ENCODE measurements at regions not wholly inside any gene's neighbourhood (a gene's known extent, or its start where the extent isn't known, plus 50 kb on each side); places are given as distances from the start of the nearest gene placed in this dataset.

- DNase-seq = no peak
Measured at GRCh38 chr10:44089671-44090070, 295.2 kb downstream of the CXCL12 start.

GRCh38 chr10:44087403-44087802, 297.5 kb downstream of the CXCL12 start:
- DNase-seq = no peak

- DNase-seq = no peak
Measured at GRCh38 chr10:44083719-44084400, 301.0 kb downstream of the CXCL12 start.

GRCh38 chr10:44071479-44071878, 313.4 kb downstream of the CXCL12 start:
- no peak for DNase-seq

- no peak for DNase-seq
Measured at GRCh38 chr10:44070282-44070681, 314.6 kb downstream of the CXCL12 start.

GRCh38 chr10:44069573-44069972, 315.3 kb downstream of the CXCL12 start:
- no peak for DNase-seq

GRCh38 chr10:44068716-44069482, 316.0 kb downstream of the CXCL12 start:
- no peak for DNase-seq

GRCh38 chr10:44067432-44067831, 317.5 kb downstream of the CXCL12 start:
- DNase-seq = no peak

- DNase-seq = no peak
Measured at GRCh38 chr10:44066527-44067255, 318.2 kb downstream of the CXCL12 start.

GRCh38 chr10:44065788-44066526, 318.9 kb downstream of the CXCL12 start:
- no peak for DNase-seq

- DNase-seq = no peak
Measured at GRCh38 chr10:44064987-44065787, 319.7 kb downstream of the CXCL12 start.

GRCh38 chr10:44064317-44064716, 320.6 kb downstream of the CXCL12 start:
- DNase-seq = no peak

- DNase-seq = no peak
Measured at GRCh38 chr10:44063686-44064085, 321.2 kb downstream of the CXCL12 start.

GRCh38 chr10:44060719-44061118, 324.2 kb downstream of the CXCL12 start:
- no peak for DNase-seq

- no peak for DNase-seq
Measured at GRCh38 chr10:44060221-44060620, 324.7 kb downstream of the CXCL12 start.

GRCh38 chr10:44058259-44058658, 326.6 kb downstream of the CXCL12 start:
- no peak for DNase-seq

- DNase-seq = no peak
Measured at GRCh38 chr10:44056967-44057805, 327.7 kb downstream of the CXCL12 start.

- no peak for DNase-seq
Measured at GRCh38 chr10:44056206-44056605, 328.7 kb downstream of the CXCL12 start.

- no peak for DNase-seq
Measured at GRCh38 chr10:44054046-44054445, 330.9 kb downstream of the CXCL12 start.

- DNase-seq = no peak
Measured at GRCh38 chr10:44053391-44053790, 331.5 kb downstream of the CXCL12 start.

All from Kasumi-1 (cell line).